HCT116 (cell line): ENCODE measurements at regions not wholly inside any gene's neighbourhood (a gene's known extent, or its start where the extent isn't known, plus 50 kb on each side); places are given as distances from the start of the nearest gene placed in this dataset.

Experiments
- ATAC-seq: fragments of 200-7000 bp; cut with Tn5 transposase; 2 replicates; pipeline ENCODE4 v1.9.1; 2020; ENCODE audit warnings: mild to moderate bottlenecking, moderate library complexity
- BruUV-seq: library from RNA; stranded (reverse); fragments of 400-500 nt; replicated peaks from 2 replicates; lab custom pipeline; 2021; lab: Mats Ljungman, UMichigan
- CTCF ChIA-PET: fragments of 300-600 bp; sonication (Branson Sonifier 250); formaldehyde crosslinking; loops from one replicate; lab custom pipeline; 2021; ENCODE audit warnings: antibody characterized with exemption; lab: Charles Lee
- POLR2A ChIA-PET: fragments of 300-600, 350-600 bp; sonication (Branson Sonifier 250); formaldehyde crosslinking; loops from one replicate; lab custom pipeline; 2021; ENCODE audit warnings: antibody characterized with exemption; lab: Charles Lee
- RAD21 ChIA-PET, 2 experiments: fragments of 300-600 bp; sonication (Branson Sonifier 250); formaldehyde crosslinking; loops; one replicate each; lab custom pipeline; 2023; ENCODE audit warnings: low total read pairs in 2 of 2; ENCODE audit not compliant: uncharacterized antibody in 2 of 2, unreplicated experiment in 2 of 2, low non-redundant PET in 1 of 2; lab: Charles Lee
- DNase-seq: peaks from one replicate; pipeline ENCODE4 v3.0.0-alpha.2; 2010; ENCODE audit warnings: low read depth, low spot score
- H2AFZ ChIP-seq: fragments of 200-600 bp; shearing (Covaris generic), sonication (generic); 2 replicates; pipeline ENCODE4 v1.6.1; 2017; ENCODE audit warnings: low read depth, mixed run types, mixed read lengths, antibody characterized with exemption, low read length; ENCODE audit not compliant: poor library complexity, severe bottlenecking
- H3K27ac ChIP-seq: 2 replicates; pipeline ENCODE4 v1.5.1; 2012; ENCODE audit warnings: low read depth, low read length
- H3K27me3 ChIP-seq: fragments of 200-600 bp; sonication (generic); 2 replicates; pipeline ENCODE4 v1.6.1; 2016; ENCODE audit warnings: mixed run types, low read length, mixed read lengths; ENCODE audit not compliant: insufficient read depth
- H3K36me3 ChIP-seq, 2 experiments: fragments of 200-500 bp in 1 of 2; fragments of 200-600 bp in 1 of 2; sonication (Bioruptor generic) in 1 of 2; sonication (generic) in 1 of 2; 2 replicates each; pipeline versions ENCODE4 v1.5.1 to v1.6.1; 2014 to 2016; ENCODE audit warnings: low read length in 2 of 2, inconsistent platforms in 1 of 2, mixed read lengths in 1 of 2, mixed run types in 1 of 2; ENCODE audit not compliant: insufficient read depth in 2 of 2, control insufficient read depth in 1 of 2
- H3K4me1 ChIP-seq, 2 experiments: fragments of 200-600 bp in 1 of 2; sonication (generic) in 1 of 2; 2 replicates each; pipeline versions ENCODE4 v1.5.1 to v1.6.1; 2012 to 2017; ENCODE audit warnings: low read length in 2 of 2, inconsistent platforms in 1 of 2, mild to moderate bottlenecking in 1 of 2, mixed read lengths in 1 of 2, mixed run types in 1 of 2, moderate library complexity in 1 of 2; ENCODE audit not compliant: insufficient read depth in 2 of 2, control insufficient read depth in 1 of 2
- H3K4me2 ChIP-seq: fragments of 200-600 bp; sonication (generic); 2 replicates; pipeline ENCODE4 v1.6.1; 2017; ENCODE audit warnings: mixed run types, low read length, mixed read lengths
- H3K4me3 ChIP-seq, 2 experiments: fragments of 200-600 bp in 1 of 2; sonication (generic) in 1 of 2; replicated peaks in 1 of 2; 2 replicates each; pipeline ENCODE4 v1.5.1; 2011 to 2016; ENCODE audit warnings: low read length in 2 of 2, control low read depth in 1 of 2, low read depth in 1 of 2, mild to moderate bottlenecking in 1 of 2, mixed read lengths in 1 of 2, mixed run types in 1 of 2
- H3K79me2 ChIP-seq: fragments of 200-600 bp; sonication (generic); 2 replicates; pipeline ENCODE4 v1.6.1; 2017; ENCODE audit warnings: mild to moderate bottlenecking, mixed run types, low read length, moderate library complexity, mixed read lengths; ENCODE audit not compliant: insufficient read depth
- H3K9ac ChIP-seq: fragments of 200-600 bp; sonication (generic); 2 replicates; pipeline ENCODE4 v1.6.1; 2016; ENCODE audit warnings: low read length, mixed read lengths
- H3K9me2 ChIP-seq: fragments of 200-600 bp; sonication (generic), shearing (Covaris generic); 2 replicates; pipeline ENCODE4 v1.6.1; 2017; ENCODE audit warnings: mixed run types, mild to moderate bottlenecking, moderate library complexity; ENCODE audit not compliant: insufficient read depth
- H3K9me3 ChIP-seq, 2 experiments: fragments of 200-500 bp in 1 of 2; fragments of 200-600 bp in 1 of 2; sonication (Bioruptor generic) in 1 of 2; sonication (generic) in 1 of 2; 2 replicates each; pipeline ENCODE4 v1.6.1; 2014 to 2017; ENCODE audit warnings: low read length in 2 of 2, mixed read lengths in 2 of 2, inconsistent platforms in 1 of 2, low read depth in 1 of 2, mild to moderate bottlenecking in 1 of 2, mixed run types in 1 of 2, moderate library complexity in 1 of 2; ENCODE audit not compliant: control insufficient read depth in 1 of 2, insufficient read depth in 1 of 2
- H4K20me1 ChIP-seq: fragments of 200-600 bp; sonication (generic), shearing (Covaris generic); 2 replicates; pipeline ENCODE4 v1.6.1; 2017; ENCODE audit warnings: mixed run types, mild to moderate bottlenecking, moderate library complexity; ENCODE audit not compliant: insufficient read depth
- CBX3 ChIP-seq: IDR thresholded peaks from 2 replicates; pipeline ENCODE4 v1.6.1; 2012; ENCODE audit warnings: low read depth
- CEBPB ChIP-seq: IDR thresholded peaks from 2 replicates; pipeline ENCODE4 v1.6.1; 2012; ENCODE audit warnings: low read depth
- EGR1 ChIP-seq: IDR thresholded peaks from 2 replicates; pipeline ENCODE4 v1.6.1; 2012; ENCODE audit warnings: low read depth
- ELF1 ChIP-seq: IDR thresholded peaks from 2 replicates; pipeline ENCODE4 v1.6.1; 2012; ENCODE audit warnings: low read depth, borderline replicate concordance
- EZH2 ChIP-seq: fragments of 200-600 bp; sonication (generic); IDR thresholded peaks from 2 replicates; pipeline ENCODE4 v1.6.1; 2017; ENCODE audit warnings: antibody characterized with exemption, mixed run types
- FOSL1 ChIP-seq: IDR thresholded peaks from 2 replicates; pipeline ENCODE4 v1.6.1; 2012; ENCODE audit warnings: low read depth
- JUND ChIP-seq: IDR thresholded peaks from 2 replicates; pipeline ENCODE4 v1.6.1; 2012
- POLR2AphosphoS5 ChIP-seq: IDR thresholded peaks from 2 replicates; pipeline ENCODE4 v1.6.1; 2011; ENCODE audit warnings: mild to moderate bottlenecking, low read depth, low read length, moderate library complexity
- RAD21 ChIP-seq: IDR thresholded peaks from 2 replicates; pipeline ENCODE4 v1.6.1; 2012; ENCODE audit warnings: low read depth, mild to moderate bottlenecking
- SIN3A ChIP-seq: IDR thresholded peaks from 2 replicates; pipeline ENCODE4 v1.6.1; 2012; ENCODE audit warnings: low read depth
- SP1 ChIP-seq: IDR thresholded peaks from 2 replicates; pipeline ENCODE4 v1.6.1; 2012; ENCODE audit warnings: low read depth
- SRF ChIP-seq: IDR thresholded peaks from 2 replicates; pipeline ENCODE4 v1.6.1; 2012; ENCODE audit warnings: low read depth
- TCF7L2 ChIP-seq: IDR thresholded peaks from 2 replicates; pipeline ENCODE4 v1.7.0; 2011; ENCODE audit warnings: borderline replicate concordance, inconsistent platforms; ENCODE audit not compliant: insufficient read depth, insufficient read length; ENCODE audit errors: extremely low read depth
- ZNF274 ChIP-seq: fragments of 200-500 bp; sonication (Bioruptor generic); IDR thresholded peaks from 2 replicates; pipeline ENCODE4 v1.6.1; 2014; ENCODE audit warnings: mild to moderate bottlenecking, low read depth, low read length, inconsistent platforms
- intact Hi-C: fragments of 100-400 bp; cut with micrococcal nuclease; formaldehyde crosslinking; loops from 2 replicates; pipeline ENCODE4 v1.10.0; 2022
- TF ChIP-seq, protein P1 (sequence below): IDR thresholded peaks from 2 replicates; pipeline ENCODE4 v1.6.1; 2012
- TF ChIP-seq, protein P2 (sequence below): IDR thresholded peaks from 2 replicates; pipeline ENCODE4 v1.6.1; 2011; ENCODE audit warnings: mild to moderate bottlenecking, low read length, moderate library complexity; ENCODE audit not compliant: insufficient replicate concordance; ENCODE audit errors: extremely low read depth
- TF ChIP-seq, protein P3 (sequence below), 3 experiments: fragments of 200-600 bp in 1 of 3; sonication (generic) in 1 of 3; IDR thresholded peaks in 2 of 3; conservative IDR thresholded peaks in 1 of 3; 2 replicates each; pipeline ENCODE4 v1.5.1; 2012 to 2017; ENCODE audit warnings: low read depth in 2 of 3, low read length in 2 of 3, antibody characterized with exemption in 1 of 3, borderline replicate concordance in 1 of 3, control low read depth in 1 of 3, mild to moderate bottlenecking in 1 of 3, mixed read lengths in 1 of 3, mixed run types in 1 of 3, moderate library complexity in 1 of 3; ENCODE audit not compliant: insufficient read depth in 1 of 3
- TF ChIP-seq, protein P4 (sequence below): IDR thresholded peaks from 2 replicates; pipeline ENCODE4 v1.6.1; 2012

DNA sequence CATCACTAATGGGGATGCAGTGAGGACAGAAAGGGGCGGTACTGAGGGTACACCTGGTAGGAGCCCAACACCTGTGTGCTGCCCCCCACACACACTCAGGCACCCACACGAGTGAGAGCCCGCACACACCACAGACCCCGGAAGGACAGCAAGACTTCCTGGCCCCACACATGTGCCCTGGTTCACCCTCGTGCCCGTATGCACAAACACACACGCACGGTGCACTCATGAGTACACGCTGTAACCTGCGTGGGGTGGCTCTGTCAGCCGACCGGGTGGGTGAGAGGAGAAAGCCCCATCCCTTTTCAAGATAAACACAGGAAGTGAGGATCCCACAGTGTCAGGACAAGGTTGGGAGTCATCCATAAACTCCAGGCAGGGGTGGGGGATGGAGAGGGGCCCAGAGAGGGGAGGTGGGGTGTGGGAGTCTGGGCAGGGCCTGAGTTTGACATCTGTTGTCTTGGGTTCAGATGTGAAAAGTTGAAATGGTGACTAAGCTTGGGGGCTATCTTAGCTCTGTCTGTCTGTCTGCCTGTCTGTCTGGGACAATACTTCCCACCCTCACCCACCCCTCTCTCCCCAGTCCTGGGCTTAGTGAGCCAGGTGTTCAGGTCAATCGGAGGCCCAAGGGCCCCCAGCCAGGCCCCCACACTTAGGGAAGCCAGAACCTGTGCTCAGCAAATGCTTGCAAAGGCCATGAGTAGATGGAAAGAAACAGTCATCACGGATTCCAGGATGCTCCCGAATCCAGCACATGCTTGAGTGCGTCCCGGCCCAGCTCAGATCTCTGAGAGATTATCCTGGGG is 119.8 kb upstream of the ZBTB40 start:
- Histone ChIP-seq H3K4me3 (no peak overlapping the region), H3K4me2 (no peak overlapping the region)
- DNase-seq, result no peak
- TF ChIP-seq SRF, result no peak
- TF ChIP-seq JUND, result no peak
- no peak for TF ChIP-seq FOSL1
- TF ChIP-seq RAD21, result no peak
- TF ChIP-seq, protein P1, sequence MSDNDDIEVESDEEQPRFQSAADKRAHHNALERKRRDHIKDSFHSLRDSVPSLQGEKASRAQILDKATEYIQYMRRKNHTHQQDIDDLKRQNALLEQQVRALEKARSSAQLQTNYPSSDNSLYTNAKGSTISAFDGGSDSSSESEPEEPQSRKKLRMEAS, result no peak
- TF ChIP-seq EGR1, result no peak
- TF ChIP-seq TCF7L2, result no peak
- TF ChIP-seq SP1, result no peak
- no peak for TF ChIP-seq CBX3
- TF ChIP-seq, protein P2, sequence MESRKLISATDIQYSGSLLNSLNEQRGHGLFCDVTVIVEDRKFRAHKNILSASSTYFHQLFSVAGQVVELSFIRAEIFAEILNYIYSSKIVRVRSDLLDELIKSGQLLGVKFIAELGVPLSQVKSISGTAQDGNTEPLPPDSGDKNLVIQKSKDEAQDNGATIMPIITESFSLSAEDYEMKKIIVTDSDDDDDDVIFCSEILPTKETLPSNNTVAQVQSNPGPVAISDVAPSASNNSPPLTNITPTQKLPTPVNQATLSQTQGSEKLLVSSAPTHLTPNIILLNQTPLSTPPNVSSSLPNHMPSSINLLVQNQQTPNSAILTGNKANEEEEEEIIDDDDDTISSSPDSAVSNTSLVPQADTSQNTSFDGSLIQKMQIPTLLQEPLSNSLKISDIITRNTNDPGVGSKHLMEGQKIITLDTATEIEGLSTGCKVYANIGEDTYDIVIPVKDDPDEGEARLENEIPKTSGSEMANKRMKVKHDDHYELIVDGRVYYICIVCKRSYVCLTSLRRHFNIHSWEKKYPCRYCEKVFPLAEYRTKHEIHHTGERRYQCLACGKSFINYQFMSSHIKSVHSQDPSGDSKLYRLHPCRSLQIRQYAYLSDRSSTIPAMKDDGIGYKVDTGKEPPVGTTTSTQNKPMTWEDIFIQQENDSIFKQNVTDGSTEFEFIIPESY, result no peak
- TF ChIP-seq, protein P3, sequence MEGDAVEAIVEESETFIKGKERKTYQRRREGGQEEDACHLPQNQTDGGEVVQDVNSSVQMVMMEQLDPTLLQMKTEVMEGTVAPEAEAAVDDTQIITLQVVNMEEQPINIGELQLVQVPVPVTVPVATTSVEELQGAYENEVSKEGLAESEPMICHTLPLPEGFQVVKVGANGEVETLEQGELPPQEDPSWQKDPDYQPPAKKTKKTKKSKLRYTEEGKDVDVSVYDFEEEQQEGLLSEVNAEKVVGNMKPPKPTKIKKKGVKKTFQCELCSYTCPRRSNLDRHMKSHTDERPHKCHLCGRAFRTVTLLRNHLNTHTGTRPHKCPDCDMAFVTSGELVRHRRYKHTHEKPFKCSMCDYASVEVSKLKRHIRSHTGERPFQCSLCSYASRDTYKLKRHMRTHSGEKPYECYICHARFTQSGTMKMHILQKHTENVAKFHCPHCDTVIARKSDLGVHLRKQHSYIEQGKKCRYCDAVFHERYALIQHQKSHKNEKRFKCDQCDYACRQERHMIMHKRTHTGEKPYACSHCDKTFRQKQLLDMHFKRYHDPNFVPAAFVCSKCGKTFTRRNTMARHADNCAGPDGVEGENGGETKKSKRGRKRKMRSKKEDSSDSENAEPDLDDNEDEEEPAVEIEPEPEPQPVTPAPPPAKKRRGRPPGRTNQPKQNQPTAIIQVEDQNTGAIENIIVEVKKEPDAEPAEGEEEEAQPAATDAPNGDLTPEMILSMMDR (IDR thresholded peaks at IDR 0.05 in 2 of 3, conservative IDR thresholded peaks at IDR 0.05 in 1 of 3; ENCODE audit: borderline replicate concordance in 1 of 3, insufficient read depth in 1 of 3, low read depth in 2 of 3, low read length in 2 of 3), result no peak
- no peak for TF ChIP-seq EZH2
- TF ChIP-seq ZNF274, result no peak
- no peak for TF ChIP-seq POLR2AphosphoS5
- no peak for TF ChIP-seq CEBPB
- no peak for TF ChIP-seq SIN3A
- TF ChIP-seq, protein P4, sequence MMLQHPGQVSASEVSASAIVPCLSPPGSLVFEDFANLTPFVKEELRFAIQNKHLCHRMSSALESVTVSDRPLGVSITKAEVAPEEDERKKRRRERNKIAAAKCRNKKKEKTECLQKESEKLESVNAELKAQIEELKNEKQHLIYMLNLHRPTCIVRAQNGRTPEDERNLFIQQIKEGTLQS, result no peak
- TF ChIP-seq ELF1, result no peak
- TF ChIP-seq, all 23 proteins: peak for 0
- Histone ChIP-seq H3K9me3 (no peaks in the 10 kb centered on the region), H3K9ac (no peak overlapping the region), H3K27ac (no peak overlapping the region), H3K4me1 (peaks cover 7 to 14% of the 10 kb centered on the region in 2 experiments), H3K36me3 (no peaks in the 10 kb centered on the region), H3K27me3 (no peaks in the 10 kb centered on the region), H3K79me2 (no peaks in the 10 kb centered on the region), H2AFZ (no peak overlapping the region), H3K9me2 (no peaks in the 10 kb centered on the region), H4K20me1 (no peaks in the 10 kb centered on the region)
- no TSS peak for BruUV-seq
- POLR2A ChIA-PET, result no interaction called here
- CTCF ChIA-PET, result no interaction called here
- ATAC-seq, result no peak
- RAD21 ChIA-PET, result no interaction called here
- intact Hi-C loops, result no loop called here
